PC-9 (cell line): ENCODE measurements at regions not wholly inside any gene's neighbourhood (a gene's known extent, or its start where the extent isn't known, plus 50 kb on each side); places are given as distances from the start of the nearest gene placed in this dataset.
A peak's percentile ranks its signal among the peaks of the same experiment; 100 is the strongest.

Experiments
- BruUV-seq: library from RNA; stranded (reverse); fragments of 400-500 nt; replicated peaks from 2 replicates; lab custom pipeline; 2021; lab: Mats Ljungman, UMichigan
- CTCF ChIA-PET: fragments of 300-600 bp; sonication (Branson Sonifier 250); formaldehyde crosslinking; loops from one replicate; lab custom pipeline; 2022; ENCODE audit warnings: antibody characterized with exemption; lab: Charles Lee
- POLR2A ChIA-PET: fragments of 300-600 bp; sonication (Branson Sonifier 250); formaldehyde crosslinking; loops from one replicate; lab custom pipeline; 2022; ENCODE audit warnings: antibody characterized with exemption; ENCODE audit not compliant: unreplicated experiment; lab: Charles Lee
- DNase-seq, 2 experiments: peaks; one replicate each; pipeline versions ENCODE4 v3.0.0 to v3.0.0-alpha.2; 2015 to 2022; ENCODE audit warnings: mixed read lengths in 1 of 2
- H2AFZ ChIP-seq: fragments of 200-600 bp; sonication (generic); 2 replicates; pipeline ENCODE4 v1.8.1; 2017; ENCODE audit warnings: antibody characterized with exemption
- H3F3A ChIP-seq: fragments of 200-600 bp; sonication (generic); 2 replicates; pipeline ENCODE4 v1.8.1; 2017; ENCODE audit warnings: antibody characterized with exemption, mild to moderate bottlenecking, low read depth; ENCODE audit not compliant: insufficient read depth
- H3K27ac ChIP-seq: fragments of 200-600 bp; sonication (generic); 2 replicates; pipeline ENCODE4 v1.6.1; 2016; ENCODE audit warnings: mixed run types
- H3K27me3 ChIP-seq: fragments of 200-600 bp; sonication (generic); 2 replicates; pipeline ENCODE4 v1.6.1; 2016; ENCODE audit warnings: low read depth, mixed run types; ENCODE audit not compliant: insufficient read depth
- H3K36me3 ChIP-seq: fragments of 200-600 bp; sonication (generic); 2 replicates; pipeline ENCODE4 v1.6.1; 2016; ENCODE audit warnings: low read depth, mixed run types
- H3K4me1 ChIP-seq: fragments of 200-600 bp; sonication (generic); replicated peaks from 2 replicates; pipeline ENCODE4 v1.6.1; 2016; ENCODE audit warnings: mixed run types; ENCODE audit not compliant: insufficient read depth
- H3K4me2 ChIP-seq: fragments of 200-600 bp; sonication (generic); 2 replicates; pipeline ENCODE4 v1.6.1; 2017; ENCODE audit warnings: mixed run types
- H3K4me3 ChIP-seq: fragments of 200-600 bp; sonication (generic); 2 replicates; pipeline ENCODE4 v1.6.1; 2016; ENCODE audit warnings: mixed run types
- H3K79me2 ChIP-seq: fragments of 200-600 bp; sonication (generic); 2 replicates; pipeline ENCODE4 v1.6.1; 2017; ENCODE audit warnings: low read depth, mixed run types
- H3K9me2 ChIP-seq: fragments of 200-600 bp; sonication (generic); 2 replicates; pipeline ENCODE4 v1.8.1; 2017; ENCODE audit warnings: mild to moderate bottlenecking; ENCODE audit not compliant: insufficient read depth
- H3K9me3 ChIP-seq: fragments of 200-600 bp; sonication (generic); 2 replicates; pipeline ENCODE4 v1.8.1; 2016; ENCODE audit warnings: low read depth; ENCODE audit not compliant: insufficient read depth
- H4K20me1 ChIP-seq: fragments of 200-600 bp; sonication (generic); 2 replicates; pipeline ENCODE4 v1.8.1; 2017; ENCODE audit not compliant: insufficient read depth
- EZH2 ChIP-seq: fragments of 200-600 bp; sonication (generic); IDR thresholded peaks from 2 replicates; pipeline ENCODE4 v1.8.0; 2017; ENCODE audit warnings: antibody characterized with exemption, low read depth
- intact Hi-C: fragments of 100-400 bp; cut with micrococcal nuclease; formaldehyde crosslinking; loops from one replicate; pipeline ENCODE4 v1.10.0; 2022; ENCODE audit not compliant: unreplicated experiment
- TF ChIP-seq, protein P1 (sequence below): fragments of 200-600 bp; sonication (generic); conservative IDR thresholded peaks from 2 replicates; pipeline ENCODE4 v1.6.1; 2017; ENCODE audit warnings: mixed run types, antibody characterized with exemption, mild to moderate bottlenecking, moderate library complexity

DNA sequence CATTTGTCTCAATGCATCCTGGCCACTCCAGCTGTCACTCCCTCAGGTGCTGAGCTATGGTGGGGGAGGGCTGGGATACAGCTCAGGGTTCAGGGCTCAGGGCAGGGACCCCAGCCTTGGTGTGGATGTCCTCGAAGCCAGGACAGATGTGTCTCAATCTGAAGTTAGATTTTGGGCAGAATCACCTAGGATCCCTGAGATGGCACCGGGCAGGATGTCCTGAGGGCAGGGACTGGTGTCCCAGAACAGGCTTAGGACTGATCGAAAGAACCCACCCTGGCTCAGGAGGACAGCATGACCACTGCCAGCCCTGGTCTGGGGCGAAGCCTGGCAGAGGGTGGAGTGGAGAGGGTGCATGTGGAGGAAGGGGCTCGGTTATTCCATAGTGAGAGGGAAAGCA lies 96.8 kb upstream of the THY1 start:
- H3F3A ChIP-seq = no peaks in the 10 kb centered on the region
- intact Hi-C loops = no loop called here
- no peaks in the 10 kb centered on the region for H3K36me3 ChIP-seq
- no TSS peak for BruUV-seq
- DNase-seq = no peak
- no peaks in the 10 kb centered on the region for H3K9me3 ChIP-seq
- no peak overlapping the region for H3K27ac ChIP-seq
- no peaks in the 10 kb centered on the region for H3K79me2 ChIP-seq
- no peak overlapping the region for H3K4me2 ChIP-seq
- no peaks in the 10 kb centered on the region for H4K20me1 ChIP-seq
- no peak overlapping the region for H2AFZ ChIP-seq
- no peak overlapping the region for H3K4me3 ChIP-seq
- no peaks in the 10 kb centered on the region for H3K4me1 ChIP-seq
- no peaks in the 10 kb centered on the region for H3K9me2 ChIP-seq
- TF ChIP-seq EZH2 = no peak
- ChIA-PET CTCF (no interaction called here), POLR2A (no interaction called here)
- H3K27me3 ChIP-seq = peaks cover 98% of the 10 kb centered on the region

GRCh38 chr11:119518746-119519730 lies 96.1 kb upstream of the THY1 start:
- CTCF ChIA-PET = no interaction called here
- TF ChIP-seq EZH2 = no peak
- TF ChIP-seq, protein P1, sequence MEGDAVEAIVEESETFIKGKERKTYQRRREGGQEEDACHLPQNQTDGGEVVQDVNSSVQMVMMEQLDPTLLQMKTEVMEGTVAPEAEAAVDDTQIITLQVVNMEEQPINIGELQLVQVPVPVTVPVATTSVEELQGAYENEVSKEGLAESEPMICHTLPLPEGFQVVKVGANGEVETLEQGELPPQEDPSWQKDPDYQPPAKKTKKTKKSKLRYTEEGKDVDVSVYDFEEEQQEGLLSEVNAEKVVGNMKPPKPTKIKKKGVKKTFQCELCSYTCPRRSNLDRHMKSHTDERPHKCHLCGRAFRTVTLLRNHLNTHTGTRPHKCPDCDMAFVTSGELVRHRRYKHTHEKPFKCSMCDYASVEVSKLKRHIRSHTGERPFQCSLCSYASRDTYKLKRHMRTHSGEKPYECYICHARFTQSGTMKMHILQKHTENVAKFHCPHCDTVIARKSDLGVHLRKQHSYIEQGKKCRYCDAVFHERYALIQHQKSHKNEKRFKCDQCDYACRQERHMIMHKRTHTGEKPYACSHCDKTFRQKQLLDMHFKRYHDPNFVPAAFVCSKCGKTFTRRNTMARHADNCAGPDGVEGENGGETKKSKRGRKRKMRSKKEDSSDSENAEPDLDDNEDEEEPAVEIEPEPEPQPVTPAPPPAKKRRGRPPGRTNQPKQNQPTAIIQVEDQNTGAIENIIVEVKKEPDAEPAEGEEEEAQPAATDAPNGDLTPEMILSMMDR = no peak
- intact Hi-C loops = no loop called here
- no peaks in the 10 kb centered on the region for H3K9me3 ChIP-seq
- POLR2A ChIA-PET = no interaction called here
- no peaks in the 10 kb centered on the region for H3F3A ChIP-seq
- no peaks in the 10 kb centered on the region for H3K79me2 ChIP-seq
- H4K20me1 ChIP-seq = no peaks in the 10 kb centered on the region
- DNase-seq = peak; percentile 19 to 42
- H3K9me2 ChIP-seq = no peaks in the 10 kb centered on the region
- no TSS peak for BruUV-seq
- no peaks in the 10 kb centered on the region for H3K36me3 ChIP-seq
- no peaks in the 10 kb centered on the region for H3K4me1 ChIP-seq
- H3K4me2 ChIP-seq = no peak overlapping the region
- H3K4me3 ChIP-seq = no peak overlapping the region
- no peak overlapping the region for H3K27ac ChIP-seq
- H2AFZ ChIP-seq = no peak overlapping the region
- H3K27me3 ChIP-seq = peaks cover 98% of the 10 kb centered on the region

- Histone ChIP-seq H3K9me2 (no peaks in the 10 kb centered on the region), H3K4me3 (no peak overlapping the region), H3K79me2 (no peaks in the 10 kb centered on the region), H3K4me1 (no peaks in the 10 kb centered on the region), H3K27me3 (peaks cover 98% of the 10 kb centered on the region), H2AFZ (no peak overlapping the region), H3K4me2 (no peak overlapping the region), H3K36me3 (no peaks in the 10 kb centered on the region), H3F3A (no peaks in the 10 kb centered on the region), H4K20me1 (no peaks in the 10 kb centered on the region), H3K27ac (no peak overlapping the region), H3K9me3 (no peaks in the 10 kb centered on the region)
- POLR2A ChIA-PET = no interaction called here
- no TSS peak for BruUV-seq
- no peak for DNase-seq
- TF ChIP-seq EZH2 = no peak
- TF ChIP-seq, protein P1 = no peak
- CTCF ChIA-PET = no interaction called here
- intact Hi-C loops = no loop called here
Observed at GRCh38 chr11:119515771-119516400, 92.9 kb upstream of the THY1 start.
